Left lung (tissue), 4 donors: ENCODE measurements at regions not wholly inside any gene's neighbourhood (a gene's known extent, or its start where the extent isn't known, plus 50 kb on each side); places are given as distances from the start of the nearest gene placed in this dataset.

ENCODE experiments used
- ATAC-seq: fragments of 200-7000 bp; cut with Tn5 transposase; one replicate; pipeline ENCODE4 v1.9.1; 2020; ENCODE audit warnings: moderate library complexity
- DNase-seq, 4 donors: peaks; one replicate each; pipeline ENCODE4 v3.0.0-alpha.2; 2013 to 2020
- H3K27ac ChIP-seq, 2 donors: fragments of 200-600 bp; sonication (generic) in 1 of 2; one replicate each; pipeline versions ENCODE4 v1.5.0 to v1.8.0; 2020 to 2021
- H3K27me3 ChIP-seq, 2 donors: fragments of 200-600 bp; sonication (generic) in 1 of 2; one replicate each; pipeline versions ENCODE4 v1.5.0 to v1.8.0; 2020 to 2021
- H3K36me3 ChIP-seq, 2 donors: fragments of 200-600 bp; sonication (generic) in 1 of 2; one replicate each; pipeline versions ENCODE4 v1.5.0 to v1.8.0; 2020 to 2021
- H3K4me1 ChIP-seq, 2 donors: fragments of 200-600 bp; one replicate each; pipeline ENCODE4 v1.8.0; 2021
- H3K4me3 ChIP-seq, 2 donors: fragments of 200-600 bp; sonication (generic) in 1 of 2; one replicate each; pipeline versions ENCODE4 v1.5.0 to v1.8.0; 2020 to 2021; ENCODE audit warnings: mild to moderate bottlenecking in 1 of 2
- H3K9me3 ChIP-seq, 2 donors: fragments of 200-600 bp; sonication (generic) in 1 of 2; one replicate each; pipeline versions ENCODE4 v1.5.0 to v1.8.0; 2020 to 2021
- CTCF ChIP-seq, 2 donors: fragments of 200-600 bp; sonication (generic) in 1 of 2; IDR thresholded peaks; one replicate each; pipeline versions ENCODE4 v1.5.0 to v1.8.0; 2021; ENCODE audit warnings: antibody characterized with exemption in 2 of 2
- intact Hi-C, 2 donors: fragments of 100-400 bp; cut with DNase I; formaldehyde crosslinking; loops; one replicate each; pipeline versions ENCODE4 v1.11.2 to v1.14.2; 2022
- donor health status: DM: no; HTN: yes; CAD: no.
- donor health status: DM: no; HTN: no; CAD: no.

- no peaks in the 10 kb centered on the region for H3K4me1 ChIP-seq
- H3K27me3 ChIP-seq, result no peaks in the 10 kb centered on the region
- ATAC-seq (no peak), DNase-seq (no peak)
- TF ChIP-seq CTCF (IDR thresholded peaks at IDR 0.05), result no peak
- no peaks in the 10 kb centered on the region for H3K36me3 ChIP-seq
- peaks cover 0 to 8% of the 10 kb centered on the region in 2 donors for H3K9me3 ChIP-seq
- no peak overlapping the region for H3K27ac ChIP-seq
- intact Hi-C loops, result no loop called here
- H3K4me3 ChIP-seq, result no peak overlapping the region
These were observed 74.9 kb upstream of the BCAT1 start for GRCh38 chr12:25023808-25024207.

GRCh38 chr12:25020621-25021243 lies 71.8 kb upstream of the BCAT1 start:
- intact Hi-C loops, result no loop called here
- no peak for TF ChIP-seq CTCF (IDR thresholded peaks at IDR 0.05)
- no peak for DNase-seq
- no peak overlapping the region for H3K27ac ChIP-seq
- no peak overlapping the region for H3K4me3 ChIP-seq
- ATAC-seq, result no peak
- peaks cover 0 to 8% of the 10 kb centered on the region in 2 donors for H3K9me3 ChIP-seq
- H3K4me1 ChIP-seq, result no peaks in the 10 kb centered on the region
- no peaks in the 10 kb centered on the region for H3K36me3 ChIP-seq
- no peaks in the 10 kb centered on the region for H3K27me3 ChIP-seq

- no peak overlapping the region for H3K27ac ChIP-seq
- intact Hi-C loops, result no loop called here
- no peaks in the 10 kb centered on the region for H3K4me1 ChIP-seq
- no peak for TF ChIP-seq CTCF (IDR thresholded peaks at IDR 0.05)
- no peak for ATAC-seq
- no peaks in the 10 kb centered on the region for H3K27me3 ChIP-seq
- no peak for DNase-seq
- H3K9me3 ChIP-seq, result peaks cover 0 to 8% of the 10 kb centered on the region in 2 donors
- no peak overlapping the region for H3K4me3 ChIP-seq
- H3K36me3 ChIP-seq, result no peaks in the 10 kb centered on the region
These were observed 69.2 kb upstream of the BCAT1 start for GRCh38 chr12:25018146-25018545.

GRCh38 chr12:25017336-25017735 lies 68.4 kb upstream of the BCAT1 start:
- no peak for TF ChIP-seq CTCF (IDR thresholded peaks at IDR 0.05)
- no peak for DNase-seq

GRCh38 chr12:25014961-25015360 lies 66.1 kb upstream of the BCAT1 start:
- intact Hi-C loops, result no loop called here
- Histone ChIP-seq H3K27ac (no peak overlapping the region), H3K27me3 (no peaks in the 10 kb centered on the region), H3K4me1 (no peaks in the 10 kb centered on the region), H3K9me3 (peaks cover 0 to 8% of the 10 kb centered on the region in 2 donors), H3K36me3 (no peaks in the 10 kb centered on the region), H3K4me3 (no peak overlapping the region)
- DNase-seq (no peak), ATAC-seq (no peak)
- TF ChIP-seq CTCF (IDR thresholded peaks at IDR 0.05), result no peak

More at GRCh38 chr12:25017336-25017735, 68.4 kb upstream of the BCAT1 start:
- Histone ChIP-seq H3K36me3 (no peaks in the 10 kb centered on the region), H3K9me3 (peaks cover 0 to 8% of the 10 kb centered on the region in 2 donors), H3K27me3 (no peaks in the 10 kb centered on the region), H3K4me3 (no peak overlapping the region), H3K27ac (no peak overlapping the region), H3K4me1 (no peaks in the 10 kb centered on the region)
- intact Hi-C loops, result no loop called here
- no peak for ATAC-seq
